Testis (tissue), 2 donors: ENCODE measurements at regions not wholly inside any gene's neighbourhood (a gene's known extent, or its start where the extent isn't known, plus 50 kb on each side); places are given as distances from the start of the nearest gene placed in this dataset.

Experiments
- POLR2A ChIP-seq: fragments of 450-650 bp; IDR thresholded peaks from one replicate; pipeline ENCODE4 v1.6.1; 2017; ENCODE audit warnings: antibody characterized with exemption, mild to moderate bottlenecking, moderate library complexity
- TF ChIP-seq, protein P1 (sequence below), 3 experiments: fragments of 450-650 bp in 2 of 3; fragments of 200-600 bp in 1 of 3; sonication (generic) in 1 of 3; IDR thresholded peaks; one replicate each; pipeline ENCODE4 v1.5.1; 2016 to 2019; ENCODE audit warnings: antibody characterized with exemption in 3 of 3, mild to moderate bottlenecking in 2 of 3, moderate library complexity in 1 of 3

DNA sequence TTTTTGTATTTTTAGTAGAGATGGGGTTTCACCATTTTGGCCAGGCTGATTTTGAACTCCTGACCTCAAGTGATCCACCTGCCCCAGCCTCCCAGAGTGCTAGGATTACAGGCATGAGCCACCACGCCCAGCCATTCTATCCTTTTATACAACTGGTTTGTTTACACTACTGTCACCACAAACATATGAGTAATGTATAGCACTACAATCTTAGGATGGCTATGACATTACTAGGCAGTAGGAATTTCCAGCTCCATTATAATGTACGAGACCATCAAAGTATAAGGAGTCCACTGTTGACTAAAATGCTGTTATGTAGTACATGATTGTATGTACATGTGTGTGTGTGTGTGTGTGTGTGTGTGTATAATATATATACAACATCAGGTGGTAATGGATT, 1126.1 kb upstream of the LRRN3 start:
- TF ChIP-seq, protein P1, sequence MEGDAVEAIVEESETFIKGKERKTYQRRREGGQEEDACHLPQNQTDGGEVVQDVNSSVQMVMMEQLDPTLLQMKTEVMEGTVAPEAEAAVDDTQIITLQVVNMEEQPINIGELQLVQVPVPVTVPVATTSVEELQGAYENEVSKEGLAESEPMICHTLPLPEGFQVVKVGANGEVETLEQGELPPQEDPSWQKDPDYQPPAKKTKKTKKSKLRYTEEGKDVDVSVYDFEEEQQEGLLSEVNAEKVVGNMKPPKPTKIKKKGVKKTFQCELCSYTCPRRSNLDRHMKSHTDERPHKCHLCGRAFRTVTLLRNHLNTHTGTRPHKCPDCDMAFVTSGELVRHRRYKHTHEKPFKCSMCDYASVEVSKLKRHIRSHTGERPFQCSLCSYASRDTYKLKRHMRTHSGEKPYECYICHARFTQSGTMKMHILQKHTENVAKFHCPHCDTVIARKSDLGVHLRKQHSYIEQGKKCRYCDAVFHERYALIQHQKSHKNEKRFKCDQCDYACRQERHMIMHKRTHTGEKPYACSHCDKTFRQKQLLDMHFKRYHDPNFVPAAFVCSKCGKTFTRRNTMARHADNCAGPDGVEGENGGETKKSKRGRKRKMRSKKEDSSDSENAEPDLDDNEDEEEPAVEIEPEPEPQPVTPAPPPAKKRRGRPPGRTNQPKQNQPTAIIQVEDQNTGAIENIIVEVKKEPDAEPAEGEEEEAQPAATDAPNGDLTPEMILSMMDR (IDR thresholded peaks at IDR 0.05): no peak
- no peak for TF ChIP-seq POLR2A
